ENCODE measurements at regions not wholly inside any gene's neighbourhood (a gene's known extent, or its start where the extent isn't known, plus 50 kb on each side); places are given as distances from the start of the nearest gene placed in this dataset.

- peaks cover 23% of the 10 kb centered on the region for H3K27me3 Mint-ChIP-seq (ENCODE audit: insufficient read depth, low read depth, poor library complexity)
- no peak overlapping the region for H3K4me3 ChIP-seq
Measured at GRCh38 chr6:165850434-165851019, 187.5 kb upstream of the PDE10A start.

GRCh38 chr6:165849534-165850430 lies 186.7 kb upstream of the PDE10A start:
- H3K36me3 ChIP-seq (ENCODE audit: insufficient read depth): no peaks in the 10 kb centered on the region
- H3K9me3 Mint-ChIP-seq: no peaks in the 10 kb centered on the region
- H3K27me3 ChIP-seq (ENCODE audit: insufficient read depth): peaks cover 41% of the 10 kb centered on the region
- TF ChIP-seq REST (IDR thresholded peaks at IDR 0.05; ENCODE audit: unreplicated experiment) (no peak), STAT1 (IDR thresholded peaks at IDR 0.05; ENCODE audit: unreplicated experiment) (no peak), CTCF (conservative IDR thresholded peaks at IDR 0.05; ENCODE audit: low read depth in 2 of 2) (no peak), CREB1 (CRISPR knock-in tag; IDR thresholded peaks at IDR 0.05; ENCODE audit: low read depth) (no peak), EZH2phosphoT487 (IDR thresholded peaks at IDR 0.05; ENCODE audit: unreplicated experiment) (no peak), POLR2AphosphoS5 (IDR thresholded peaks at IDR 0.05; ENCODE audit: low read depth) (no peak)

More at GRCh38 chr6:165850434-165851019, 187.5 kb upstream of the PDE10A start:
- no peak overlapping the region for H3K27ac Mint-ChIP-seq
- H2AFZ ChIP-seq: no peak overlapping the region
- H3K4me2 ChIP-seq: 0 out of 2 replicates have a peak overlapping the region, but pooled peaks have one; percentile 2
- no peaks in the 10 kb centered on the region for H3K9me3 Mint-ChIP-seq
- H3K4me1 Mint-ChIP-seq: peaks cover 37% of the 10 kb centered on the region
- peaks cover 48% of the 10 kb centered on the region for H3K27me3 ChIP-seq (ENCODE audit: insufficient read depth)
- no peak overlapping the region for H3K4me3 Mint-ChIP-seq
- H4K20me1 ChIP-seq (replicated peaks; ENCODE audit: insufficient read depth): no peaks in the 10 kb centered on the region
- peak; percentile 68 for DNase-seq (ENCODE audit: low spot score)
- H3K36me3 ChIP-seq (ENCODE audit: insufficient read depth): no peaks in the 10 kb centered on the region
- H3K36me3 Mint-ChIP-seq (ENCODE audit: low read depth): no peaks in the 10 kb centered on the region
- peaks cover 15% of the 10 kb centered on the region; the same call in 1 of the 2 replicates for H3K4me1 ChIP-seq (ENCODE audit: insufficient read depth)
- H3F3A ChIP-seq (replicated peaks; ENCODE audit: low read depth): no peaks in the 10 kb centered on the region
- no peaks in the 10 kb centered on the region for H3K9me2 ChIP-seq (ENCODE audit: insufficient read depth)
- no peak for TF ChIP-seq ETS1 (IDR thresholded peaks at IDR 0.05)
- TF ChIP-seq CTCF (conservative IDR thresholded peaks at IDR 0.05; ENCODE audit: low read depth in 2 of 2): peak; percentile 94 to 96
- no peak for TF ChIP-seq ZNF114 (CRISPR knock-in tag; IDR thresholded peaks at IDR 0.05)
- TF ChIP-seq EZH2phosphoT487 (IDR thresholded peaks at IDR 0.05; ENCODE audit: unreplicated experiment): no peak
- no peak overlapping the region for H3K27ac ChIP-seq (ENCODE audit: low read depth)
- H3K79me2 ChIP-seq (replicated peaks; ENCODE audit: insufficient read depth): no peaks in the 10 kb centered on the region
- peak; percentile 19 for ATAC-seq

More at GRCh38 chr6:165849534-165850430, 186.7 kb upstream of the PDE10A start:
- Histone ChIP-seq H3K79me2 (replicated peaks; ENCODE audit: insufficient read depth) (no peaks in the 10 kb centered on the region), H3K9me2 (ENCODE audit: insufficient read depth) (no peaks in the 10 kb centered on the region), H2AFZ (no peak overlapping the region; the same call in 1 of the 2 replicates), H3K27ac (ENCODE audit: low read depth) (no peak overlapping the region), H3K4me1 (ENCODE audit: insufficient read depth) (peaks cover 16% of the 10 kb centered on the region), H3K4me2 (0 out of 2 replicates have a peak overlapping the region, but pooled peaks have one; percentile 2), H3F3A (replicated peaks; ENCODE audit: low read depth) (no peaks in the 10 kb centered on the region), H3K4me3 (no peak overlapping the region), H4K20me1 (replicated peaks; ENCODE audit: insufficient read depth) (no peaks in the 10 kb centered on the region)
- Mint-ChIP-seq H3K4me1 (peaks cover 40% of the 10 kb centered on the region), H3K27me3 (ENCODE audit: insufficient read depth, low read depth, poor library complexity) (peaks cover 16% of the 10 kb centered on the region), H3K4me3 (no peak overlapping the region), H3K27ac (no peak overlapping the region), H3K36me3 (ENCODE audit: low read depth) (no peaks in the 10 kb centered on the region)
- peak; percentile 29 for ATAC-seq
- DNase-seq (ENCODE audit: low spot score): no peak

Data from GM23338 (cell line).